Prostate gland (tissue), 2 donors: ENCODE measurements at regions not wholly inside any gene's neighbourhood (a gene's known extent, or its start where the extent isn't known, plus 50 kb on each side); places are given as distances from the start of the nearest gene placed in this dataset.

ENCODE experiments used
- DNase-seq: peaks from one replicate; pipeline ENCODE4 v3.0.0-alpha.2; 2019; ENCODE audit warnings: low spot score
- H3K27ac ChIP-seq, 2 donors: fragments of 200-600 bp; sonication (generic); 2 replicates each; pipeline ENCODE4 v1.5.1; 2017 to 2019
- H3K27me3 ChIP-seq: fragments of 200-600 bp; sonication (generic); replicated peaks from 2 replicates; pipeline ENCODE4 v1.5.1; 2019; ENCODE audit not compliant: insufficient read depth
- H3K36me3 ChIP-seq, 2 donors: fragments of 200-600 bp; sonication (generic); 1 replicate in 1 of 2; 2 replicates in 1 of 2; pipeline versions ENCODE4 v1.5.1 to v1.8.1; 2017 to 2019
- H3K4me1 ChIP-seq: fragments of 200-600 bp; sonication (generic); replicated peaks from 2 replicates; pipeline ENCODE4 v1.5.1; 2019
- H3K4me3 ChIP-seq, 2 donors: fragments of 200-600 bp; sonication (generic); 2 replicates each; pipeline ENCODE4 v1.5.1; 2017 to 2019
- H3K9me3 ChIP-seq: fragments of 200-600 bp; sonication (generic); 2 replicates; pipeline ENCODE4 v1.5.1; 2017
- POLR2A ChIP-seq: fragments of 450-650 bp; IDR thresholded peaks from one replicate; pipeline ENCODE4 v1.6.1; 2016; ENCODE audit warnings: antibody characterized with exemption, mild to moderate bottlenecking
- POLR2AphosphoS5 ChIP-seq: sonication (generic); formaldehyde crosslinking; IDR thresholded peaks from one replicate; pipeline ENCODE4 v1.6.1; 2017; ENCODE audit warnings: antibody characterized with exemption
- WGBS: methylation state at CpG from one replicate; pipeline ENCODE4 v1.1.5; 2018; 5-methylcytosine and 5-hydroxymethylcytosine counted together
- intact Hi-C: fragments of 100-400 bp; cut with DNase I; formaldehyde crosslinking; loops from one replicate; pipeline ENCODE4 v1.14.2; 2022
- TF ChIP-seq, protein P1 (sequence below), 4 experiments: fragments of 200-600 bp in 2 of 4; fragments of 450-650 bp in 2 of 4; sonication (generic) in 2 of 4; IDR thresholded peaks; 1 replicate in 3 of 4; 2 replicates in 1 of 4; pipeline ENCODE4 v1.5.1; 2016 to 2019; ENCODE audit warnings: antibody characterized with exemption in 4 of 4, mild to moderate bottlenecking in 2 of 4, moderate library complexity in 2 of 4

DNA sequence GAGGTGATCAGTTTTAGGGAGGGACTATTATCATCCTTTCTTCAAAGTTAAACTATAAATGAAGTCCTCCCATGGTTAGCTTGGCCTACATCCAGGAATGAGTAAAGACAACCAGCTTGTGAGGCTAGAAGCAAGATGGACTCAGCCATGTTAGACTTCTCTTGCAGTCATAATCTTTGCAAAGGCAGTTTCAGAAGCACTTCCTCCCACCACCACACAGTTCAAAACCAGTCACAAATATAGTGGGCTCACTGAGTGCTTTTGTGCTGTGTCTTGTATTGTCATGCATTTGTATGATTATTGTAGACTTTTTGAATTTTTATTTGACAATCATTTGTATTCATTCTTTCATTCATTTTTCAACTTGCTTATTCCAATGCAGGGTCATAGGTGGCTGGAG, 204.5 kb downstream of the ZNF674 start:
- no peak overlapping the region for H3K27ac ChIP-seq
- no peak for DNase-seq
- H3K27me3 ChIP-seq, result no peaks in the 10 kb centered on the region
- no peaks in the 10 kb centered on the region for H3K36me3 ChIP-seq
- H3K4me3 ChIP-seq, result no peak overlapping the region
- no peak for TF ChIP-seq POLR2AphosphoS5
- TF ChIP-seq, protein P1, sequence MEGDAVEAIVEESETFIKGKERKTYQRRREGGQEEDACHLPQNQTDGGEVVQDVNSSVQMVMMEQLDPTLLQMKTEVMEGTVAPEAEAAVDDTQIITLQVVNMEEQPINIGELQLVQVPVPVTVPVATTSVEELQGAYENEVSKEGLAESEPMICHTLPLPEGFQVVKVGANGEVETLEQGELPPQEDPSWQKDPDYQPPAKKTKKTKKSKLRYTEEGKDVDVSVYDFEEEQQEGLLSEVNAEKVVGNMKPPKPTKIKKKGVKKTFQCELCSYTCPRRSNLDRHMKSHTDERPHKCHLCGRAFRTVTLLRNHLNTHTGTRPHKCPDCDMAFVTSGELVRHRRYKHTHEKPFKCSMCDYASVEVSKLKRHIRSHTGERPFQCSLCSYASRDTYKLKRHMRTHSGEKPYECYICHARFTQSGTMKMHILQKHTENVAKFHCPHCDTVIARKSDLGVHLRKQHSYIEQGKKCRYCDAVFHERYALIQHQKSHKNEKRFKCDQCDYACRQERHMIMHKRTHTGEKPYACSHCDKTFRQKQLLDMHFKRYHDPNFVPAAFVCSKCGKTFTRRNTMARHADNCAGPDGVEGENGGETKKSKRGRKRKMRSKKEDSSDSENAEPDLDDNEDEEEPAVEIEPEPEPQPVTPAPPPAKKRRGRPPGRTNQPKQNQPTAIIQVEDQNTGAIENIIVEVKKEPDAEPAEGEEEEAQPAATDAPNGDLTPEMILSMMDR (IDR thresholded peaks at IDR 0.05), result no peak
- TF ChIP-seq POLR2A, result no peak
- no peaks in the 10 kb centered on the region for H3K9me3 ChIP-seq
- no peaks in the 10 kb centered on the region for H3K4me1 ChIP-seq
- intact Hi-C loops, result no loop called here

DNA sequence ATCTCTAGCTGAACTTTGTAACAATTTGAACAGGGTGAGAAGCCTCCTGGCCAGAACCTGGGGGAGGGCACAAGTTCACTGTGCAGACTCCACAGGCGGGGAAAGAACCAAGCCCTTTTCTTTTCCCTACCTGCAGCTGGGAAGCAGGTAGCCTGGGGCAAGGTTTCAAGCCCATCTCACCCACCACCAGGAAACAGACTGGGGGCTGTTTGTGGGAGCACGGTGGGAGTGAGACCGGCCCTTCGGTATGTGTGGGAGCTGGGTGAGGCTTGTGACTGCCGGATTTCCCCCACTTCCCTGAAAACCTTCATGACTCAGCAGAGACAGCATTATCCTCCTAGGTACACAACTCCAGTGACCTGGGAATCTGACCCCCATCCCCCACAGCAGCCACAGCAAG, 211.7 kb downstream of the ZNF674 start:
- H3K4me1 ChIP-seq, result no peaks in the 10 kb centered on the region
- 89% methylated on average over 5 of the region's 5 CpGs for WGBS
- intact Hi-C loops, result no loop called here
- H3K27ac ChIP-seq, result no peak overlapping the region
- no peaks in the 10 kb centered on the region for H3K27me3 ChIP-seq
- DNase-seq, result no peak
- TF ChIP-seq, protein P1 (IDR thresholded peaks at IDR 0.05), result no peak
- TF ChIP-seq POLR2A, result no peak
- no peak for TF ChIP-seq POLR2AphosphoS5
- no peaks in the 10 kb centered on the region for H3K36me3 ChIP-seq
- no peaks in the 10 kb centered on the region for H3K9me3 ChIP-seq
- no peak overlapping the region for H3K4me3 ChIP-seq

DNA sequence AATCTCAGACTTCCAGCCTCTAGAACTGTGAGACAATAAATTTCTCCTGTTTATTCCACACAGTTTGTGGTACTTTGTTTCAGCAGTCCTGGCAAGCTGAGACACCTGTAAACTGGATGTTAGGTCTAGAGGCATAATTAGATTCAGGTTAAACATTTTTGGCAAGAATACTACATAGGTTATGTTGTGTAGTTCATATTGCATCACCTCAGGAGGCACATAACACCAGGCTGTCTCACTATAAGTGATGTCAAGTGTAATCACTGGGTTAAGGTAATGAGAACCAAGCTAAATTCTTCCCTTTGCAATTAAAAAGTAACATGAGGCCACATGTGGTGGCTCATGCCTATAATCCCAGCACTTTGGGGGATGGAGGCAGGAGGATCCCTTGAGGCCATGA, 214.2 kb downstream of the ZNF674 start:
- Histone ChIP-seq H3K36me3 (no peaks in the 10 kb centered on the region), H3K4me3 (no peak overlapping the region), H3K9me3 (no peaks in the 10 kb centered on the region), H3K4me1 (no peaks in the 10 kb centered on the region), H3K27me3 (no peaks in the 10 kb centered on the region), H3K27ac (no peak overlapping the region)
- no peak for DNase-seq
- TF ChIP-seq POLR2AphosphoS5, result no peak
- TF ChIP-seq, protein P1 (IDR thresholded peaks at IDR 0.05), result no peak
- intact Hi-C loops, result no loop called here

DNA sequence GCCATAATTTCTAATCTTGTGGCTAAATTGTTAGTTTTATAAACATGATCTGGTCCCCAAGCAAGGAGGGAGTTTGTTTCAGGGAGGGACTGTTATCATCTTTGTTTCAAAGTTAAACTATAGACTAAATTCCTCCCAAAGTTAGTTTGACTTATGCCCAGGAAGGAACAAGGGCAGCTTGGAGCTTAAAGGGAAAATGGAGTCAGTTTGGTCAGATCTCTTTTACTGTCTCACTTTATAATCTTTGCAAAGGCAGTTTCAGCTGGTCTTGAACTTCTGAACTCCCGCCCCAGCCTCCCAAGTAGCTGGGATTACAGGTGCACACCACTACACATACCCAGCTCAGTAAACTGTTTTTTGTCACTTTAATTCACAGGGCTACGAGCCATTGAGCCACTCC, 214.7 kb downstream of the ZNF674 start:
- no peak overlapping the region for H3K27ac ChIP-seq
- no peak overlapping the region for H3K4me3 ChIP-seq
- H3K36me3 ChIP-seq, result no peaks in the 10 kb centered on the region
- intact Hi-C loops, result no loop called here
- H3K27me3 ChIP-seq, result no peaks in the 10 kb centered on the region
- no peaks in the 10 kb centered on the region for H3K4me1 ChIP-seq
- DNase-seq, result no peak
- TF ChIP-seq POLR2A (no peak), POLR2AphosphoS5 (no peak)
- TF ChIP-seq, protein P1 (IDR thresholded peaks at IDR 0.05), result no peak
- no peaks in the 10 kb centered on the region for H3K9me3 ChIP-seq
- 87% methylated on average over 2 of the region's 2 CpGs for WGBS

DNA sequence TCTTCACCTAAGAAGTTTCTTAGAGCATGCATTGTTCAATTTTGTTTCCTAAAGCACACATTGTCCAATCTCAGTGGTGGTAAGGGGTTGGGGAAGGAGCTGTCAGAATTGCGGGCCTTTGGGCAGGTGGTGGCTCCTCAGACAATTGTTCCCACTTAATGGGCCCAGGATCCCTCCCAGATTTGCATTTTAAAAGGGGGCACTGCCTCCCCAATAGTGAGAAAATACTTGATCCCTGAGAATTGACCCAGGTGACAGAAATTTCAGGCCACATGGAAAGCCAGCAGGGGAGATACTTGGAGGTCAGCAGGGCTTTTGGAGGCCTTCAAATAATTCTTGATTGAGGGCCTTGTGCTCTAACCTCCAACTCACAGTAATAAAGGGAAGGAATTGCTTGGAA, 217.1 kb downstream of the ZNF674 start:
- H3K27me3 ChIP-seq, result no peaks in the 10 kb centered on the region
- no peaks in the 10 kb centered on the region for H3K4me1 ChIP-seq
- no peaks in the 10 kb centered on the region for H3K9me3 ChIP-seq
- H3K36me3 ChIP-seq, result no peaks in the 10 kb centered on the region
- no peak overlapping the region for H3K27ac ChIP-seq
- DNase-seq, result no peak
- intact Hi-C loops, result no loop called here
- no peak overlapping the region for H3K4me3 ChIP-seq
- 60% methylated on average over 1 of the region's 1 CpG for WGBS
- TF ChIP-seq POLR2AphosphoS5 (no peak), POLR2A (no peak)
- TF ChIP-seq, protein P1 (IDR thresholded peaks at IDR 0.05), result no peak
